ENCODE measurements at regions not wholly inside any gene's neighbourhood (a gene's known extent, or its start where the extent isn't known, plus 50 kb on each side); places are given as distances from the start of the nearest gene placed in this dataset.

DNA sequence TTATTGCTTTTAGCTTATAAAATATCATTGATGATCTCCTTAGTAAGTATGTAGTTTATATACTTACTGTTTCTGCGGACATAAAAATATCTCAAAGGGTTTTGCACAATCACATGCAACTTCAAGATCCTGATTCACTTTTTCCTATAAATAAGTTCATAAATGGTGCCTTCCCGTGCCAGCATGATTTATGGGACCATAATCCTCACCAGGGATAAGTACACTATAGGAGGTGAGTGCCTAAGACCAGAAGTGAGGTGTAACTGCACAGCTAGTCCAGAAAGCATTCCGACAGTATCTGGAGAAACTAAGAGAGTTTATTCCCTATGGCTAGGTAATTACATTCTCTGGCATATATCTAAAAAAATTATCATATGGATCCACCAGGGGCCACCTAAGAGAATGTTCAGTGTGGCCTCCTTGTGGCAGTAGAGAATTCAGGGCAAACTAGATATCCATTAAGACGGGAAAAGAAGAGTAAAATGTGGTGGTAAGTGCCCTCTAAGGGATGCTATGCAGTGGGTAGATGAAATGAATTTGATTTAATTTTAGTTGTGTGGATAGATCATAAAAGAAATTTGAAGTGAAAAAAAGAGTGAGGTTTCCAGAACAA is 402.5 kb upstream of the SLC24A2 start:
- no peak for DNase-seq

DNA sequence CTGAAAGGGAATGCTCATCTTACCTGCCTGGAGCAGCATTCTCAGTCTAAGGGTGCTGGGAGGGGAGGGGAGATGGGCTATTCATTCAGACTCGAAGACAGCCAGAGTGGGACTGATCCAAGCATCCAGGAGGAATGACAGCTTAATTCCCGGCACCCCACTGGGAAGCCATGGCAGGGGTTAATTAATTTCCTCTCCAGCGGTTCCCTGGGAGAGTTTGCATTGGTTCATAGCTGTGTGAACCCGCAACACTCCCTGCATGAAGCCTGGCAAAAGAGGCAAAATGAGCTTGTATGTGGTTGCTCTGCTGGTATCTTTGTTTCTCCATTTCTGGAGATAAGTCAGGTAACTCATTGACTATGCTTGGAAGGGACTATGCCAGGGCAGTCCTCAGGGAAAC is 401.0 kb upstream of the SLC24A2 start:
- no peak for DNase-seq

DNA sequence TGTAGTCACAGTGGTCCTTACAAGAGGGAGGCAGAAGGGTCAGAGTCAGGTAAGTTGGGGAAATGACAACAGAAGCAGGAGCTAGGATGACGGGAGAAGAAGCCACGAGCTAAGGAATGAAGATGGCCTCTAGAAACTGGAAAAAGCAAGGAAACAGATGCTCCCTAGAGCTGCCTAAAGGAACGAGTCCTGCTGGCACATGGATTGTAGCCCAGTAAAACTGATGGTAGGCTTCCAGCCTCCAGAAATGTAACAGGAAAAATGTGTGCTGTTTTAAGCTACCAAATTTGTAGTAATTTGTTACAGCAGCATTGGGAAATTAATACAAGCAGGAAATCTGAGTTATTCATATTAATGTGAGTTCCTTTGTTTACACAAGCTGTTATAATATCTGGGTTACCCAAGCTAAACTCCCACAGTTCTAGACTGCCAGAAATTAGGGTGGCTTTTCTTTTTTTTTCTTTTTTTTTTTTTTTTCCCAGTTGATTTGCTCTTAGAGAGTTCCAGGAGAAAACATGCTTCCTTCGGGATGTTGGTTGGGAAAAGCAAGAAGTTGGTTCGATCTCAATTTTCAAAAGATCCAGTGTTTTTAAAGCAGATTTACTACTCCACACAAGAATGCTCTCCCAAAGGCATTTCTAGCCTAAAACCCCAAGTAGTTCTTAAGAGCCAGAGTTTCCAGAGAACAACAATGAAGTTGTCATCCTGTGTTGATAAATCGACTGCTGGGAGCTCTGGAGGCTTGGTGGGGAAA is 400.0 kb upstream of the SLC24A2 start:
- no peak for DNase-seq

DNA sequence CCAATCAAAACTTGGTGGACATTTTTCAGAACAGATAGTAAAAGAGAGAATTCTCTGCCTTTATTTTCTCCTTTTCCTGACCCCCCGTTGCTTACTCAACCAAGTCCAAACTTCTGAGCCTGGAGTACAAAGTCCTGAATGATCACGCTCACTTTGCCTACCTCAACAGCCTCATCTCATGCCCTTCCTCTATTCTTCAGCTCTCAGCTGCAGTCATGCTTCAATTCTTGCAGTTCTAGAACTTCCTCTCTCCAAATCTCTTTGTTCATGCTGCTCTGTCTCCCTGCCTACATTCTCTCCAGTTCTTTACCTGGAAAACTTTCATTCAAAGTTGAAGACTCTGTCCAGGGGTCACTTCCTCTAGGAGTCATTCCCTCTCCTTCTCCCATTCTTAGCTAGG is 398.5 kb upstream of the SLC24A2 start:
- no peak for DNase-seq

DNA sequence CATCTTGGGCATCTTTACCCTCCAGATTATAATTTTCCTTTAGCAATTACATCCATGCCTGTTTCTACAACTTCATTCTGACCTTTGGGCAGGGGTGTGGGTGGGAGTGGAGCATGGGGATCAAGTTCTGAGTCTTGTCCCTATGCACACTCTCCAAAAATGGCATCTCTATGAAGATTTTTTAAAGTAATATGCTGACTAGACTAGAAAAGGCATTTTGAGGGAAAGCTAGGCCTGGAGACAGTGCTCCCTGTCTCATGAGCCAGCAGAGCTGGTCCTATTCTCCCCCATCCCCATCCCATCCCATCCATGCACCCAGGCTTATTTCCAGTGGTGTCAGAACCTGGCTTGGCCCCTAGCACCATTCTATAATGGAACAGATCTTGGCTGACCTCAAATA is 398.0 kb upstream of the SLC24A2 start:
- DNase-seq = no peak

DNA sequence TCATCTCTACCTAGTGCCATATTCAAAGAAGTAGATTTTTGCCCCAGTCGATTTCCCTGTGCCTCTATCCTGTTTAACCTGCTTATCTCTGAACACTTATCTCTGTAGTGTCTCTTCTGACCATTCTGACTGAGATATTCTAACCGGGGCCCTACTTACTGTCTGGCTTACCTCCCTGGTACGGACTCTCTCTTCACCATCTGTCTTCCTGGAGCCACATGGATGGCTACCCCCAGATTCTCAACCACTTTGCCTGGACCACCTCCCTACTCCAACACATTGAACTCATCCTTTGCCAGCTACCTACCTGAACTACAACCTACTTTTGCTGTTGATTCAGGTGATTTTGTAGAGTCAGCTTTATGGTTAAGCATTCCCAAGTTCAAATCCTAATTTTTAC is 397.4 kb upstream of the SLC24A2 start:
- DNase-seq = no peak

DNA sequence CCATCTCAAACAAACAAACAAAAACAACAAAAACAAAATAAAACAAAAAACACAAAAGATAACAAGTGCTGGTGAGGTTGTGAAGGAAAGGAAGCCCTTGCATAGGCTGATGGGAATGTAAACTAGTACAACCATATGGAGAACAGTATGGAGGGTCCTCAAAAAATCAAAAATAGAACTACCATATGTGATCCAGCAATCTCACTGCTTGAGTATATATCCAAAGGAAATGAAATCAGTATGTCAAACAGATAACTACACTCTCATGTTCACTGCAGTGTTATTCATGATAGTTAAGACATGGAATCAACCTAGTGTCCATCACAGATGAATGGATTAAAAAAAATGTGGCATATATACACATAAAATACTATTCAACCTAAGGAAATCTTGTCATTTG is 395.7 kb upstream of the SLC24A2 start:
- no peak for DNase-seq

DNA sequence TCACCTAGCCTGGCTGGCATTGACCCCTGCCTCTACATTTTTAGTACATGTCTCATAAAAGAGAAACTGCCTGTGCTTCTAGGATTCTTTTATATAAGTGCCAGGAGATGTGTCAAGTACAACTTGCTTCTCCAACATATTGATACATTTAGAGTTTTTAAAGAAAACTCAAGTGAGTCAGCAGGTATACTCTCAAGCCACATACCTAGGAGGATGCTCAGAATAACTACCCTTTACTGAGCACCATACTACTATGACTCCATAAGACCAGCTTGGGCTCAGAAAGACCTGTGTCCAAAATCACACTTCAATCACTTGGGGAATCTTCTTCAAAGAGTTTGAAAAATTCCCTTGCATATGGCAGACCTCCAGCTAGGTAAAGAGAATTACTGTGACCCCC is 389.8 kb upstream of the SLC24A2 start:
- DNase-seq = no peak

DNA sequence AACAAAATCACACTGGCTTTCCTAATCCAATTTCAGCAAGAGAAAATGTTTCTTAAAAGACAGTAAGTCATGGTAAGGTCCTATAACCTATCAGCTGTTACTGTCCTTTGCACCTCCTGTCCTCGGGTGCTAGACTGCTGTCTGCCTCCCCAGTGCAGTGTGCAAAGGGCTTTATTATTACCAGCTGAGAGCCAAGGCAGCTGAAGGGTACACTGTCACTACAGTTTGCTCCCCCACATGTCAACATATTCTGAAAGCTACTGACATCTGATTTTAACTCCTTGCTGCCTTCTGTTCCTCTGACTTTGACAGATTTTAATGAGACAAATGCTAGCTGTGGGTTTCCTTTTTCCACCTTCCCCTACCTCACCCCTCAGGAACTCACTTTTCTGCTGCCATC is 389.4 kb upstream of the SLC24A2 start:
- DNase-seq = no peak

DNA sequence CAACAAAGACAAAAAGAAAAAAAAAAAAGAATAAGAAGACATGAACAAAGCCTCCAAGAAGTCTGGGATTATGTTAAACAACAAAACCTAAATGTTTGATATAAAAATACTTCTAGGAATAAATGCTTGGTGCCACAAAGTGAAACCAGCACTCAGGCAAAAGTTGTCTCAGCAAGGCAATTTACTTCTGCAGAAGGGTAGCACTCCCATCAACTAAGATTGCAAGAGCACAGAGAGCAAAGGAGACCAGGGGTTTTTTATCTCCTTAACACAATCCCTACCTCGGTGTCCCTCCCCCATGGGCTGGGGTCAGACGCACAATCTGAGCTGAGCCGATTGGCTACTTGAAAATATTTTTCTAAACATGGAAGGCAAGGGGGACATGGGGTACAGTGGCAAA is 381.3 kb upstream of the SLC24A2 start:
- no peak for DNase-seq

GRCh38 chr9:20152151-20152725 is 363.4 kb upstream of the SLC24A2 start:
- DNase-seq = no peak

DNA sequence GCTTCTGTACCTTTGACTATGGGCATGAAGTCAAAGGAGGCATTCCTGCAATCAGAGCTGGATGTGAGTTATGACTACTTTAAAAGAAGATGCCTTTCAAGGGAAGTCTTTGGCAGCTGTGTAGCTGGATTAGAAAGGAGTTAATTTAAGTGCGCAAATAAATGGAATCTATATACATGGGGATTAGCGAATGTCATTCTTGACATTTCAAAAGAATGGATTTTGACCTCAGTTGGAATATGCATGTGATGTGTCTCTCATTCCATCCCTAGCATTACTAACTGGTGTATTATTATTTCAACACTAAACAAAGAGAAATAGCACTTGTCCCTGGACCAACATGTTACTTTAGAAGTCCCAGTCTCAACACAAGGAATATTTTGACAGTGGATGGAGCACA is 359.6 kb upstream of the SLC24A2 start:
- DNase-seq = no peak

DNA sequence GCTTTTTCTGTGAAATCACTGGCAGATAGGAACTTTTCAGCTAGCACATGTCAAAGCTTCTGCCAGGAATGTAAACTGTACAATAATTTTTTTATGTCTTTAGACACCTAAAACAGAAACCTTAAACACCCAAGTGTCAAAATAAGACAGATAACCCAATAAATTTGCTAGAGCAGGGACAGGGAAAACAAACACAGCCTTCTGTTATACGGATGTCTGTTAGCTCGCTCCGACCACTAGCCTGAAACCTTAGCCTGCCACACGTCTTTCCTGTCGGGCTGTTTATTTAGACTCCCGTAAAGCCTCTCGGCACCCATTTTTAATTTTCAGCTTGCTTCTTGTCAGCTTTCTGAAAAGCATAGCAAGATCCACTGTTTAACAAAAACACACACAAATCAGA is 355.4 kb upstream of the SLC24A2 start:
- DNase-seq = no peak

- DNase-seq = no peak
Observed at GRCh38 chr9:20139763-20140290, 351.0 kb upstream of the SLC24A2 start.

GRCh38 chr9:20138841-20139240 is 350.0 kb upstream of the SLC24A2 start:
- DNase-seq = no peak

DNA sequence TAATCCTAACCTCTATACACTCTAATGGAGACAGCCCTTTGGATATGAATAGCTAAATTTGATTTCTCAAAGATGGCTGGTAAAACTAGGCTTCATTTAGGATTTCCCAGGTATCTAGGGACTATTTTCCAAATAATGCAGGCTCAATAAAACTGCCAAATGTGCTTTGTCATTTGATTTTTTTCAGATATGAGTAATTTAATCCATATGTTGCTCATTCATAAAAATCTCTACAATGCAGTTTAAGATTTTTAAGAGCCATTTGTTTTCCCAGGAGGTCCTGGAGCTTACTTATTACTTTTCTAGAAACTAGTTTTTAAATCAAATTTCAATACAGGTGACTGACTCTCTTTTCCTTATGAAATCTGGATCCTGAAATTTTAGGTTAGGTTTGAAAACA is 349.3 kb upstream of the SLC24A2 start:
- no peak for DNase-seq

GRCh38 chr9:20137425-20137824 is 348.6 kb upstream of the SLC24A2 start:
- no peak for DNase-seq

- no peak for DNase-seq
Observed at GRCh38 chr9:20135119-20135697, 346.4 kb upstream of the SLC24A2 start.

DNA sequence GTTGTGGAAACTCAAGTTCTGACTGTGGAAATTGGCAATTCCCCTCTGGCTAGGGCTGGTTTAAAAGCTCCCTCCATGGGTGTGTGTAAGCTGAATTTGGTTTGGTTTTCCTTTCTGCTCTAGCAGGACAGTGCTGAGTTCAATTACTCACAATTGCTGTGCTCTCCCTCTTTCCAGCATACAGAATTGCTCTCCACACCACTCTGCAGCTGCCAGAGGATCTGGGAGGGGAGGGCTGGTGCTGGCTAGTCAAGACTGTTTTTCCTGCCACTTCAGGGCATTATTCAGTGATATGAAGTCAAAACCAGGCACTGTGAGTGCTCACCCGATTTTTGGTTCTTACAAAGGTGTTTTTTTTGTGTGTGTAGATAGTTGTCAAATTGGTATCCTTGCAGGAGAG is 336.9 kb upstream of the SLC24A2 start:
- DNase-seq = no peak

GRCh38 chr9:20119566-20119965 is 330.7 kb upstream of the SLC24A2 start:
- no peak for DNase-seq

DNA sequence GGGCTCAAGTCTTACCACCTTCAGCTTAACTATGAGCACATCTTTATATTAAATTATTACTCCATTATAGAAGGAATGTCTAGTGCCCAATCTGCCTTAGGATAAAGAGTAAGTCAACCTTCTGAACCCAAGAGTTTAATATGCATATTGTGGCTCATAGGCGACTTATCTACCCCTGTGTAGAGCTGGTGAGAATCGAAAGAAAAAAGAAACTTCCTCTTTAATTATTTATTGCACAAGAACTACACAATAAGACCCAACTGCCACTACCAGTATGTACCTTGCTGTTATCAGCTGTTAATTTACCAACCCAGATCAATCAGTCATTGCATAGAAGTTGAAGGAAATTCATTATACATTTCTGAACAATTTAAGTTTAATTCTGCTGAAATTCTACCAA is 329.1 kb upstream of the SLC24A2 start:
- DNase-seq = peak; percentile 30

DNA sequence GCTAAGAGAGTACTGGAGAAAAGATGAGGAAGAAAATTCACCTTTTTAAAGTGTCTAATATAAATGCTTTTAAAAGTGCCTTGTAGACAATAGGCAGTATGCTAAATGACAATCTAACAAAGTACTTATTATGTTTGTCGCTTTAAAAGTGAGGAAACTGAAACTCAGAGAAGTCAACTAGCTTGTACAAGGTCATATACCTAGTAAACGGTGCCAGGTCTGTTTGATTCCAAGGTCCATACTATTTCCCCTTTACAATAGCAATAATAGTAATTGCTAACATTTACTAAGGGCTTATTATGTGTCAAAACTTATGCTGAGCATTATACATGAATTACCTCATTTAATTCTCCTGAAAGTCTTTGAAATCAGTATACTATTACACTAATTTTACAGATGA is 328.6 kb upstream of the SLC24A2 start:
- no peak for DNase-seq

DNA sequence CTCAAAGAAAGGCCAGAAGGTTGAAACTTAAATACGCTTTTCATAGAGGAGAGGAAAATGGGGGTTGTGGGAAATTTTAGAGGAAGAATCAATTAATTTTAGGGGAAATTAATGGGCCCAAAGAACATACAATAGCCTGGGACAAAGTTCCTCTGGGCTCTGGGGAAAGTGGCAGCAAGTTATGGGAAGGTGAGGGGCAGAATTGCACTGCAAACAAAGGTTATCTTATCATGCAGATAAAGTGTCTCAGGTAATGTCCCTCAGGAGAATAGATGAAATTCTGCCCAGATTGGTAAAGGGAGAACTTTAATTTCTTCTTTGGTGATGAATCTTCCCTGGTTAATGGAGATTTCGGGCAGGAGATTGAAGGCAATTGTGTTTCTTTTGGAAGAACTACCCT is 326.1 kb upstream of the SLC24A2 start:
- DNase-seq = no peak

GRCh38 chr9:20112205-20112783 is 323.5 kb upstream of the SLC24A2 start:
- no peak for DNase-seq
